NAMALWA (cell line): ENCODE measurements at regions not wholly inside any gene's neighbourhood (a gene's known extent, or its start where the extent isn't known, plus 50 kb on each side); places are given as distances from the start of the nearest gene placed in this dataset.
"Not testable (repeated sequence)": the region's sequence is repeated elsewhere in the genome, so short reads cannot be mapped to it uniquely, and the experiment has no call there.

ENCODE experiments used
- DNase-seq: peaks from one replicate; pipeline ENCODE4 v3.0.0-alpha.2; 2015; ENCODE audit warnings: low spot score

DNA sequence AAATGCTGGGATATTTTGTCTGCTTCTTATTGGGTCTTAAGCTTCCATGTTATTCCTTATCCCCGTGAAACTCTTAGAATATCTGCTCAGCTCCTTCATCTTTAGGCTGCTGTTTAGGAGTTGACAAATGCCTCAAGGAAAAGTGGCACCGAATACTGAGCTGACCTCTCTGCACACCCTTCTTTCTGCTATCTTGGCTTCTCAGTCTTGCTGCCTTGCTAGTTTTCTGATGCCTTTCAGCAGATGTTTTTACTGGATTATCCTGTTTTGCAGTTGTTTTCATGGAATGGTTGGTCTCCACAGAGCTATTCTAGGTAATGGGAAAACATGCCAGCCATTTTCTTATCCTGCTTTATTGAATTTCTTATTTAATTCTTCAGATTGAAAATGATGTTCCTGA lies 86.3 kb downstream of the GYPE start:
- no peak for DNase-seq

DNA sequence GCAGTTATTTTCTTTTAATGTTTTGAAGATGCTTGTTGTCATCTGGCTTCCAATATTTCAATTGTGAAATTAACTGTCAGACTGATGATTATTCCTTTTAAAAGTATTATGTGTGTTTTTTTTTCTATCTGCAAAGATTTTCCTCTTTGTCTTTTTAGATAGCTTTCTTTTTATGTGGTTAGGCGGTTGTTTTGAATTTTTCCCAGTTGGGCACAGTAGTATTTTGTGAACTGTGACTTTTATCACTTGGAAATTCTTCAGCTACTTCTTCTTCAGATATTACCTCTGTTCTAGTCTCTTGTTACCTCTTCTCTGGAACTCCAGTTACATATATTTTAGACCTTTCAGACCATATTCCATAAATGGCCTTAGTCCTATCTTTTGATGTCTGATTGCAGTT lies 87.5 kb downstream of the GYPE start:
- not testable (repeated sequence) for DNase-seq

DNA sequence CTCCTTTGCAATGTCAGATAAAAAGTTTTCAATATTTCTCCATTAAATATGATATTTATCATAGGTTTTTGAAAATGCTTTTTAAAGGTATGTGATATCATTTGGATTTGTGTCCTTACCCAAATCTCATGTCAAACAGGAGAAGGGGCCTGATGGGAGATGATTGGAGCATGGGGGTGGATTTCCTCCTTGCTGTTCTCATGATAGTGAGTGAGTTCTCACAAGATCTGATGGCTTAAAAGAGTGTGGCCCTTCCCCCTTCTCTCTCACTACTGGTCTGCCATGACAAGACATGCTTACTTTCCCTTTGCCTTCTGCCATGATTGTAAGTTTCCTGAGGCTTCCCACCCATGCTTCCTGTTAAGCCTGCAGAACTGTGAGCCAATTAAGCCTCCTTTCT lies 90.0 kb downstream of the GYPE start:
- not testable (repeated sequence) for DNase-seq

DNA sequence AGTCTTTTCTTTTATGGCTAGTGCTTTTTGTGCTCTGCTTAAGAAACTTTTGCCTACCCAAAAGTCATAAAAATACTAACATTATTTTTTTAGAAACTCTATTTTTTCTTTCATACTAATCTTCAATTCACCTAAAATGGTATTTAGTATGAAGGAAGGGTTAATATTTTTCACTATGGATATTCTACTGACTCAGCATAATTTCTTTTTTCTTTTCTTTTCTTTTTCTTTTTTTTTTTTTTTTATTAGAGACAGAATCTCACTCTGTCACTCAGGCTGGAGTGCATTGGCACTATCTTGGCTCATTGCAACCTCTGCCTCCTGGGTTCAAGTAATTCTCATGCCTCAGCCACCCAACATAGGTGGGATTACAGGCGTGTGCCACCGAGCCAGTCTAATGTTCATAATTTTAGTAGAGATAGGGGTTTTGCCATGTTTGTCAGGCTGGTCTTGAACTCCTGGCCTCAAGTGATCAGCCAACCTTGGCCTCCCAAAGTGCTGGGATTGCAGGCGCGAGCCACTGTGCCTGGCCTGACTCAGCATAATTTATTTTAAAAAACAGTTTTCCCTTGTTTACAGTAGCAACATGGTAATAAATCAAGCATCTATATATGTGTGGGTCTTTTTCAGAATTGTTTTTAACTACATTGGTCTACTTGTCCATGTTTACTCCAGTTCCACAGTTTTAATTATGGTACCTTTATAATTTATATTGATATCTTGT lies 91.8 kb downstream of the GYPE start:
- not testable (repeated sequence) for DNase-seq

DNA sequence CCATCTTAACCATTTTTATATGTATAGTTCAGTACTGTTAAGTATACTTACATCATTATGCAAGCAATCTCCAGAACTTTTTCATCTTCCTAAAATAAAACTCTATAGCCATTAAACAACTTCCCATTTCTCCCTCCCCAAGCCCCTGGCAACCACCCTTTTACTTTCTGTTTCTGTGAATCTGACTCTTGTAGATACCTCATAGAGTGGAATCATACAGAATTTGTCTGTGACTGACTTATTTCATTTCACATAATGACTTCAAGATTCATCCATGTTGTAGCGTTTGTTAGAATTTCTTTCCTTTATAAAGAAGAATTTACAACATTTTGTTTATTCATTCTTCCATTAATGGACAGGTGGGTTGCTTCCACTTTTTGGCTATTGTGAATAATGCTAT lies 91.2 kb upstream of the FREM3 start:
- DNase-seq, result not testable (repeated sequence)

DNA sequence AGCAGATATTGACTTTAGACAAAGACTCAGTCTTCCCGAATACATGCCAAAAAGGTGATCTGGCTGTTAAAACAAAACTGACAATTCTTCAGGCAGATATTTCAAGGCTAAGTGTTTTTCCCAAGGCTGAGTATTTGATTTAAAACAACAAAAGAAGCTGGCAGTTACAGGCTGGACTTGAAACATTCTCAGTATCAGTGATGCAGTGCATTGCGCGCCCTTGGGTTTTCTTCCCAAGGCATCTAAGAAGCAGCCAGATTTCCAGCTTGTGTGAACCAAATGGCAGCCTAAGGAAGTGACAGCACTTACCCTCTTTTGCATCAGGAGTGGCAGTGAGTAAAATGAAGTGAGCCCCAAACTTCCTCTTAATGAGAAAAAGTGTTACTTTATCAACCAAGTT lies 90.0 kb upstream of the FREM3 start:
- DNase-seq, result not testable (repeated sequence)

DNA sequence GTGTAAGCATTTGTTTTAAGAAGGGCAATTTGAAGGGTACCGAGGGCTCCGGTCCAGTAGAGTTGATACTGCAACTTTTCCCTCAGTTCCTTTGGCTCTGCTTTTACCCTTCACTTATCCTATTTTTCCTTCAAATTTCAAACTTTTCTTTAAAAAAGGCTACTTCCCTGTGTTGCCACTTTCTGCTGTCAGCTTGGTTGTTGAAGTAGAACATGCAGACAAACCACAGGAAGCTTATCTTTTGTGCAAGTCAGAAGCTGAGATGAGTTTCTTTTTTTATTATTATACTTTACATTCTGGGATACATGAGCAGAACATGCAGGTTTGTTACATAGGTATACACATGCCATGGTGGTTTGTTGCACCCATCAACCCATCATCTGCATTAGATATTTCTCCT lies 89.1 kb upstream of the FREM3 start:
- not testable (repeated sequence) for DNase-seq

DNA sequence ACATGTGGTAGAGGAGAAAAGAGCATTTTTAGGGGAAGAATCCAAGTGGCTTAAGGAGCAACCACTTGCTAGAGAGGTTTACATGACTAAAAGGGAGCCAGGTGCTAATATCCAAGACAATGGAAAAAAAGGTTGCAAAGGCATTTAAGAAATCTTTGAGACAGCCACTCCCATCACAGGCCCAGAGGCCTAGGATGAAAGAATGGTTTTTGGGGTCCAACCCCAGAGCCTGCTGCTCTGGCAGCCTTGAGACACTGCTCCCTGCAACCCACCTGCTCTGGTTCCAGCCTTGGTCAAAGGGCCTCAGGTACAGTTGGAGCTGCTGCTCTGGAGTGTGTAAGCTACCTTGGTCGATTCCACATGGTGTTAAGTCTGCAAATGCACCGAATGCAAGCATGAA lies 84.1 kb upstream of the FREM3 start:
- no peak for DNase-seq

DNA sequence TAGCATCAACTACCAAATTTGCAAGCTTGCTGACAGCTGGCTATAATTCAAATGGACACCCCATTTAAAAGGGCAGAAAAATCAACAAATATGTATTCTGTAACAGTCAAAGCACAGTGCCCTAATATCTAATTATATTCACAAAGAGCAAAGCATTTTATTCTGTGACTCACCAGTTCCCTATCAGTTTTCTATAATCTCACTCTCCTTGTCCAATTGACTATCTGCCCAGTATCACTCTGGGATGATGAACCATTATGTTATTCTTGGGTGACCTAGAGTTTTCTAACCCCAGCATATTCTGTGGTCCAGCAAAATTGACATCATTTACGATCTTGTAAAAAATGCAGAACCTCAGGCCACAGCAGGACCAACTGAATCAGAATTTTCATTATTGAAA lies 82.0 kb upstream of the FREM3 start:
- no peak for DNase-seq

DNA sequence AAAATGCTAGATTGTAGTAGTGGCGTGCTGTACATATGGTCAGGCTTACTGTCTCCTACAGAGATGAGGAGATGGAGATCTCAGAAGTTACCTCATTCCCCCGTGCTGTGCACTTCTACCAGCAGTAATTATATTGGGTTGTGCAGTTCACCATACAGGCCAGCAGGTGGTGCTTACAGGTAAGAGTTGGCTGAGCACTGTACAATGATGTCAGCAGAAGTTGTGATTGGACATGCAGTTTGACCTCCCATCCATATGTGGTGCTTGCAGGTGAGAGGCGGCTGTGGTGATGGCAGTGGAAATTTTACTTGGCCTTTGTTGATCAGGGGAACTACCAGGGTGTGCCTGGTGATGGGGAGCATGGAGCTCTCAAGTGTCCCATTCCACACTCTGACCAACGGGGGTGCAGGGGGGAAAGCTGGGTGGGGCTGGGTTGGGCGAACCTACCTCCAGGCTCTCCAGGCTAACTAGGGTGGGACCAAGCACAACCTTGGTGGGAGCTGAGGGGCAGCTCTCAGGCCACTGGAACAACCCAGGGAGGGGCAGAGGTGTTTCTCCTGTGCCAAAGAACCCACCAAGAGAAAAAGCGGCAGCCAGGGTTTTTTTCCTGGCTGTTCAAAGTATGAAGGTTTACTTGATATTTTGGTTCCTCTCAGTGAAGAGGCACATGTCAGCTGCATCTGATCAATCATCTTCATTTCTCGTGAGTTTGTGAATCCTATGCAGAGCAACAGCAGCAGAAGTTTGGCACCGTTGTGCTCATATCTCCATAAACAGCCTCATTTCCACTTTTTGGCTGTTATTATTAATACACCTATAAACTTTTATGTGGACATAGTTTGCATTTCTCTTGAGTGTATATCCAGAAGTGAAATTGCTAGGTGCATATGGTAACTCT lies 73.8 kb upstream of the FREM3 start:
- DNase-seq, result peak; percentile 74

DNA sequence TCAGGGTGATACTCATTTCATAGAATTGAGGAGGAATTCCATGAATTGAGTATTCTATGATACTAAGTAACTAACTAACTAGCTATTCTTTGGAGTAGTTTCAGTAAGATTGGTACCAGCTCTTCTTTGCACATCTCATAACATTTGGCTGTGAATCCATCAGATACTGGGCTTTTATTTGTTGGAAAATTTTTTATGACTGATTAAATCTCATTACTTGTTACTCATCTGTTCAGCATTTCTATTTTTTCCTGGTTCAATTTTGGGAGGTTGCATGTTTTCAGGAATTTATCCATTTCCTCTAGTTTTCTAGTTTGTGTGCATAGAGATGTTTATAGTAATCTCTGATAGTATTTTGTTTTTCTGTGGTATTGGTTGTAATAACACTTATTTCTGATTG lies 70.8 kb upstream of the FREM3 start:
- no peak for DNase-seq

DNA sequence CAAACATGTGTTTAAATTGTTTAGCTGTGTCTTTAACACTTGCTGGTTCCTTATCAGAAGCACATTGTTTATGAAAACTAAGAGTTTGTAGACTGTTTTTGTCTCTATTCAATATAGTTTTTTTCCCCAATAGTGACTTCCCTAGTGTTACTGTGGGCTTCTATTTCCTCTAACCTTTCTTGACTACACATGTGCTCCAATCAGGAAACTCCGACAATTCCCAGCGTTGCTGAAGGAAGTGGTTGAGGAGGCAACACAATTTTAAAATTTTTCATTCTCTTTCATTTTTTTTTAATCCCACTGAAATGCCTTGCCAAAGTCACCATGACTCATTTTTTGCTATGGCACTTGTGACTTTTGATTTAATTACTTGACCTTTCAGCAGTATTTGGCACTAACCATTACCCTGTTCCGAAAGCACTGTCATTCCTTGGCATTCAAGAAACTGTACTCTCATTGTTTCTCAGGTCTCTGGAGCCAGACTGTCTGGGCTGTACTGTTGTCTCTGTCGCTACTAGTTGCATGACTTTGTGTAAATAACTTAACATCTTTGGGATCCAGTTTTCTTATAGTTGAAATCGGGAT lies 67.6 kb upstream of the FREM3 start:
- DNase-seq, result no peak

DNA sequence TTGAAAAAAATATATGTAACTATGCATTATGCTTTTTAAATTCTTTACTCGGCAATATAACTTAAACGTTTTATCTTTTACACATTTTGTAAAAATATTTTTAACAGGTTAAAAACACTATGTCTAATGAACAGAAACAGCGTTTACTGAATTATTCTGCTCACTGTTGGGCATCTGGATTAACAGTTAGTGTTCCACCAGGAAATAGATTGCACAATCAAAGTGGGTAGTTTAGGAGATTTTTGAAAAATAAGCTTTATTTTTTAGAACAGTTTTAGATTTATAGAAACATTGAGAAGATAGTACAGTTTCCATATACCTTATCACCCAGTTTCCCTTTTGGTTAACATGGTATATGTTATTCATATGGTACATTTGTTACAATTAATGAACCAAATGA lies 63.1 kb upstream of the FREM3 start:
- no peak for DNase-seq

DNA sequence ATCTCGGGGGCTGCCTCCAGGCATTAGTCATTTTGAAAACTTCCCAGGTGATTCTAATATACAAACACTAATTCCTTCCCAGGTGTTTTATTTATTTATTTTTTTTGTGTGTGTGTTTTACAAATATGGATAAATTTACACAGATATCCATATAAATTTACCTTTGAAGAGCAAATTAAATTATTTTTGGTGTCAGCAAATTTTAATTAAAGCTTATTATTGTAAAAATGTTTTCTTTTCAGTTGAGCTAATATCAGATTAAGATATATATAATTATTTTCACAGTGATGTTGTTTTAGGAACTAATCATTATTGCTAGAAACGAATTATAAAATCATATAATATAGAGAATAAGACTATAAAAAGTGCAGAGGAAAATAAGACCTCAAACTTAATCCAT lies 62.0 kb upstream of the FREM3 start:
- DNase-seq, result no peak
